GM12875 (cell line): ENCODE measurements at regions not wholly inside any gene's neighbourhood (a gene's known extent, or its start where the extent isn't known, plus 50 kb on each side); places are given as distances from the start of the nearest gene placed in this dataset.

ENCODE experiments used
- H3K4me3 ChIP-seq: one replicate; pipeline ENCODE4 v1.5.1; 2011; ENCODE audit warnings: low read depth, low read length, control low read depth
- TF ChIP-seq, protein P1 (sequence below): IDR thresholded peaks from 2 replicates; pipeline ENCODE4 v1.5.1; 2011; ENCODE audit warnings: low read depth, mild to moderate bottlenecking, control low read depth, inconsistent platforms, low read length, moderate library complexity, borderline replicate concordance; ENCODE audit not compliant: insufficient read depth

DNA sequence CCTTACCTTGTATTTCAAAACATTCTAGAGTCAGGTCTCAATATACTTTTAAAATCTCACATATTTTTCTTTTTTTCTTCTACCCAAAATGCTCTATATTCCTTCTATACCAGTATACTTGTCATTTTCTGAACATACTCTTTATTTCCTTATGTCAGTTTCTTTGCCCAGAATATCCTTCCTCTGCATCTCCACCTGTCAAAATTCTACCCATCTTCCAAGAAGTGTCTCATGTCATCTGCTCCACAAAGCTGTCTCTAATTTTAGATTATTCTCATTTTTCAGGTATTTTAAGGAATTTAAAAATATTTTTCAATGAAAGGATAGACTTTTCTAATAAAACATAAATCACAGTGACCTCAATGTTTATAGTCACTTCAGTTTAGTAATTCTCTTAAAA, 328.0 kb upstream of the SMIM30 start:
- TF ChIP-seq, protein P1, sequence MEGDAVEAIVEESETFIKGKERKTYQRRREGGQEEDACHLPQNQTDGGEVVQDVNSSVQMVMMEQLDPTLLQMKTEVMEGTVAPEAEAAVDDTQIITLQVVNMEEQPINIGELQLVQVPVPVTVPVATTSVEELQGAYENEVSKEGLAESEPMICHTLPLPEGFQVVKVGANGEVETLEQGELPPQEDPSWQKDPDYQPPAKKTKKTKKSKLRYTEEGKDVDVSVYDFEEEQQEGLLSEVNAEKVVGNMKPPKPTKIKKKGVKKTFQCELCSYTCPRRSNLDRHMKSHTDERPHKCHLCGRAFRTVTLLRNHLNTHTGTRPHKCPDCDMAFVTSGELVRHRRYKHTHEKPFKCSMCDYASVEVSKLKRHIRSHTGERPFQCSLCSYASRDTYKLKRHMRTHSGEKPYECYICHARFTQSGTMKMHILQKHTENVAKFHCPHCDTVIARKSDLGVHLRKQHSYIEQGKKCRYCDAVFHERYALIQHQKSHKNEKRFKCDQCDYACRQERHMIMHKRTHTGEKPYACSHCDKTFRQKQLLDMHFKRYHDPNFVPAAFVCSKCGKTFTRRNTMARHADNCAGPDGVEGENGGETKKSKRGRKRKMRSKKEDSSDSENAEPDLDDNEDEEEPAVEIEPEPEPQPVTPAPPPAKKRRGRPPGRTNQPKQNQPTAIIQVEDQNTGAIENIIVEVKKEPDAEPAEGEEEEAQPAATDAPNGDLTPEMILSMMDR, result no peak

DNA sequence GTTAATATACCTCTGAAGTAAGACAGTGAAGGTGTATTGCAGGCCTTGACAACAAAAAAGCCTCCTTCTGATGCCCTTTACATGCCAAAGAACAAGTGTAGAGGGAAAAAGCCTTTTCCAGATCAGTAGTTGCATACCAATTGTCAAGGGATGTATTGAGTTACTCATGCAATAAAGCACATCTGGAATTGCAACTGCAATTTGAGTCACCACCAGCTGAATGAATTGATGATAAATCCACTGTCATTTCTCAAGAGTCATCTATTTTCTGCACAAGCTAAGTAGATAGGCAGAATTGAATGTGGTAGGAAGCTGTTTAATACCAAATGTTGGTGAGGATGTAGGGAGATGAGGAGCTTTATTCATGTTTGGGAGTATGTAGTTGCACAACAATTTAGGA, 325.9 kb upstream of the SMIM30 start:
- no peak overlapping the region for H3K4me3 ChIP-seq
- TF ChIP-seq, protein P1, result no peak

More for the DNA sequence above, 328.0 kb upstream of the SMIM30 start:
- no peak overlapping the region for H3K4me3 ChIP-seq

DNA sequence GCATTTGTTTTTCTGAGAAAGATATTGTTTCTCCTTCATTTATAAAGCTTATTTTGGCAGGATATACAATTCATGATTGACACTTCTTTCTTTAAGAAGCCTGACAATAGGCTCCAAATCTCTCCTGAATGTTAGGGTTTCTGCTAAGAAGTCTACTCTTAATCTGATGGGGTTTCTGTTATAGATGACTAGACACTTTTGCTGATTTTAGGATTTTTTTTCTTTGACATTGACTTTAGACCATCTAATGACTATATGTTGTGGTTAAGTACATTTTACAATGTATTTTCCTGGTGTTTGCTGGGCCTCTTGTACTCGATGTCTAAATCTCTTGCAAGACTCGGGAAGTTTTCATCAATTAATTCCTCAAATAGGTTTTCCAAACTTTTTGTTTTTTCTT, 321.8 kb upstream of the SMIM30 start:
- TF ChIP-seq, protein P1, result no peak

DNA sequence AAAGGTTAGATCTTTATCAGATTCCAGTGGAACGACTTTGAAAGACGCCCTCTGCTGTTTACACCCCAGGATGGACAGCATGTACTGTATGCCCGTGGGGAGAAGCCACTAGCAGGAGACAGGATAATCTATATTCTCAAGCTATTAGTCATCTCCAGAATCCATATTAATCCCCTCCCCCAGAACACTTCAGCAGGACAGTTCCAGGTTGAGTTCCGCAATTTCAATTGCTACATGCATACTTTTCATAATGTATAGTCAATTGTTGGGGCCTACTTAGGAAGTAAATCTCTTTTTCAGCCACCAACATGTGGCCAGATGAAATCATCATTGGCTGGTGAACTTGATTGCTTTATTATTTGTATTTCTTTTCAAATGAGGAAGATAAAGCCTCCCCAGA, 313.1 kb upstream of the SMIM30 start:
- TF ChIP-seq, protein P1, result no peak
- H3K4me3 ChIP-seq, result no peak overlapping the region

More for the DNA sequence above, 321.8 kb upstream of the SMIM30 start:
- no peak overlapping the region for H3K4me3 ChIP-seq

DNA sequence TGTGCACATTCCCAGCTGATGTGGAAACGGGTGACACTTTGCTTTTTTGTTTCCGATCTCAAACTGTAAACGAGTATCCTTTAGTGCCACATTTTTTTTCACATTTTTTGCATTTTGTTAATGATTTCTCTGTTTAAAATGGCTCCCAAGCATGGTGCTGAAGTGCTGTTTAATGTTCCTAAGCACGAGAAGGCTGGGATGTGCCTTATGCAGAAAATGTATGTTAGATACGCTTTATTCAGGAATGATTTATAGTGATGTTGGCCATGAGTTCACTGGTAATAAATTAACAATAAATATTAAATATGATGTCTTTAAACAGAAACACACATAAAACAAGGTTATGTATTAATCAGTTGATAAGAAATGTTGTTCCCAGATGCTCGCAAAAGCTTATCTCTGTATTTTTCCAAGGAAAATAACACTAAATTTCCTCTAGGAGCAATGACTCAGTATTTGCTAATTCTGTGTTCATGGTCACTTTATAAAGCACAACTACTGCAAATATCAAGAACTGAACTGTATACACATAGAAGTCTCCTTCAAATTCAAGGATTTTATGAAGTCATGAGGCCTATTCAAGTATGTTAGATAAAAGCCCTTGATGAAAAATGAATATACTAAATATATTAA, 305.9 kb upstream of the SMIM30 start:
- H3K4me3 ChIP-seq, result no peak overlapping the region
- TF ChIP-seq, protein P1, result no peak

DNA sequence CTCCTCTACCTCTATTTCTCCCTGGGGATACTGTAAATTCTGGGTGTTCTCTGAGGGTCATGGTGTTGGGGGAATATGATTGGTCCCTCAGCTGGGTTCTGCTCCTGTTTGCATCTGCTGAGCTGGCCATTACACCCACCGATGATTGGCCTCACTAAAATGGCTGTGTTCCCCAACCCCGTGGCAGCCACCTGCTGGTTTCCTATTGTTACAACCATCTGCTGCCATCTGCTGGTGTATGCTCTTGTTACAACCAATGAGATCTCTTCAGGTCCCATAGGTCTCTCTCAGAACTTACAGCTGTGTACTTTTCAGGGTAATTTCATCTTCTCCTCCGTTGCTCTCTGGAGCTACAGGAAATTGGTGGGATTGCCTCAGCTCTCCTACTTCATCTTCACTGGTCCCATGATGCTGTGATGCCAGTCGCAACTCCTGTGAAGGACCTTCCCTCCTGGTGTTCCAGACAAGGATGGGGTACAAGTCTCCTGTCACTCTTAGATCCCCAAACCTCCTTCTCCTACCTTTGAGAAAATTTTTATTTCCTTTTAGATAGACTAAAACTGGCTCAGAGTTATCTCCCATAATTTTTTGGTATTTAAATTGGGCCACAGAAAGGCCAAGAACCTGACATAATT, 303.5 kb upstream of the SMIM30 start:
- no peak overlapping the region for H3K4me3 ChIP-seq
- TF ChIP-seq, protein P1, result peak; percentile 82
